GM12891 (cell line): ENCODE measurements at regions not wholly inside any gene's neighbourhood (a gene's known extent, or its start where the extent isn't known, plus 50 kb on each side); places are given as distances from the start of the nearest gene placed in this dataset.

Experiments
- DNase-seq: peaks from one replicate; pipeline ENCODE4 v3.0.0; 2011; ENCODE audit warnings: low spot score; ENCODE audit not compliant: insufficient read length
- FAIRE-seq: peaks from 2 replicates; lab custom pipeline; 2011; peaks lifted over from hg19 to GRCh38; lab: Jason Lieb, UNC
- PAX5 ChIP-seq: IDR thresholded peaks from 2 replicates; pipeline ENCODE4 v1.6.1; 2011; ENCODE audit warnings: low read length, moderate library complexity, mild to moderate bottlenecking; ENCODE audit not compliant: insufficient read depth, severe bottlenecking
- POLR2A ChIP-seq: IDR thresholded peaks from 2 replicates; pipeline ENCODE4 v1.6.1; 2011; ENCODE audit warnings: low read depth, low read length, control low read depth
- POLR2AphosphoS5 ChIP-seq: IDR thresholded peaks from 2 replicates; pipeline ENCODE4 v1.6.1; 2011; ENCODE audit warnings: low read depth, low read length, control low read depth
- POU2F2 ChIP-seq: IDR thresholded peaks from 2 replicates; pipeline ENCODE4 v1.6.1; 2011; ENCODE audit warnings: low read depth, mild to moderate bottlenecking, control low read depth, low read length, moderate library complexity
- SPI1 ChIP-seq: IDR thresholded peaks from 2 replicates; pipeline ENCODE4 v1.6.1; 2011; ENCODE audit warnings: low read depth, low read length, control low read depth
- TAF1 ChIP-seq: IDR thresholded peaks from 2 replicates; pipeline ENCODE4 v1.6.1; 2011; ENCODE audit warnings: low read depth, low read length, control low read depth

DNA sequence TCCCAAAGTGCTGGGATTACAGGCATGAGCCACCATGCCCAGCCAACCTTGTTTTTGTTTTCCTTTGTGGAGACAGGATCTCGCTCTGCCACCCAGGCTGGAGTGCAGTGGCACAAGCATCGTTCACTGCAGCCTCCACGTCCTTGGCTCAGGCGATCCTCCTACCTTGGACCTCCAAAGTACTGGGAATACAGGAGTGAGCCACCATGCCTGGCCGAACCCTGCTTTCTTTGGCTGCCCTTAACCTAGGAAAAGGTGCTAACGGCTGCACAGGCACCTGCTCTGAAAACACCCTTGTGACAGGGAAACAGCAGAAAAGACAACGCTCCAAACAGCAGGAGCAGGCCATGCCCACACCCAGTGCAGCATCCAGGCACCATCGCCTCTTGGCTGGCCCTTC lies 71.9 kb downstream of the OAT start:
- TF ChIP-seq SPI1 (no peak), POU2F2 (no peak), POLR2A (no peak), POLR2AphosphoS5 (no peak), PAX5 (no peak), TAF1 (no peak)
- no peak for DNase-seq
- FAIRE-seq: no peak

DNA sequence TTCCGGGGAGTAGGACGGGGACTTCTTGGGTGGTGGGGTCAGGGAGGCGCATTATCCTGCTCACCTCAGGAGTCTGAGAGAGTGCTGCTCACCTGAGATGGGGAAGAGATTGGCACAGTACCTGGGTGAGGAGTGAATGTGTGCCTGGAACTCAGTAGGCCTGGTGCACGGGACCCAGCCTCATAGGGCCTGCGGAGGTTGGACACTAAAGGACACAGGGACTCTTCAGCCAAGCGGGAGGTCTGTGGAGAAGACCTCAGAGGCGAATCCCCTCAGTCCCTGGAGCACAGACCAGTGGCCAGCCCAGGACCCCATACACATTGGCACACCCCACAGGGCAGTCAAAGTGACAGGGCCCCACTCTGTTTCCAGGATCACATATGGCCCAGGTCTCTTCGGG lies 73.2 kb downstream of the OAT start:
- DNase-seq (no peak), FAIRE-seq (no peak)
- TF ChIP-seq POLR2A (no peak), TAF1 (no peak), POU2F2 (no peak), SPI1 (no peak), PAX5 (no peak), POLR2AphosphoS5 (no peak)

DNA sequence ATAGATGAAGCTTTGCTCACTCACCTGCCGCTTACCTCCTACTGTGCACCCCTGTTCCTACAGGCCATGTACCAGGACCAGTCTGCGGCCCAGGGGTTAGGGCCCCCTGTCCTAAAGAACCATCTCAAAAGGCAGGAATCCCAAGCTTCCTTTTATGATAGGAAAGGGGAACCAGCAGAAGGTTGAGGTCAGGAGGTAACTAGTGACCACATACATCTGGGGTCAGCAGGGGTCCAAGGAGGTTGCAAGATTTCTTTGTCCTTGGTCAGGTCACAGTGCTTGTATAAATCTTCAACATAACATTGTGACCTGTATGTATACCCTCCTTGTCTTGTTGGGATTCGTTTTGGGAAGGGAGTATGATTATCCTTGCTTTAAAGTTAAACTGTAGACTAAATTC lies 73.8 kb downstream of the OAT start:
- TF ChIP-seq POLR2A (no peak), PAX5 (no peak), POU2F2 (no peak), POLR2AphosphoS5 (no peak), SPI1 (no peak), TAF1 (no peak)
- FAIRE-seq: no peak
- no peak for DNase-seq

DNA sequence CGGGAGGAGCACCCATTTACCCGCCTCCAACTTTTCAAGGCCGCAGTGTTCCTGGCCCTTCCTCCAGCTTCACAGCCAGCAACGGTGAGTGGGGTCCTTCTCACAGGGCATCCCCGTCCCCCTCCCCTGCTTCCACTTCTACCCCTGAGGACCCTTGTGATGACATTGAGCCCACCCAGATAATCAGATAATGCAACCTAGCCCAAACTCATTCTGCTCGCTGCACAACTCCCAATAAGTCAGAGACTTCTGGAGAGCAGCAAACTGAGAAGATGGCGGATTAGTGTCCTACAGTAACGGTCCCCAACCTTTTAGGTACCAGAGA lies 74.5 kb downstream of the OAT start:
- FAIRE-seq (no peak), DNase-seq (no peak)
- TF ChIP-seq PAX5 (no peak), TAF1 (no peak), SPI1 (no peak), POU2F2 (no peak), POLR2AphosphoS5 (no peak), POLR2A (no peak)

DNA sequence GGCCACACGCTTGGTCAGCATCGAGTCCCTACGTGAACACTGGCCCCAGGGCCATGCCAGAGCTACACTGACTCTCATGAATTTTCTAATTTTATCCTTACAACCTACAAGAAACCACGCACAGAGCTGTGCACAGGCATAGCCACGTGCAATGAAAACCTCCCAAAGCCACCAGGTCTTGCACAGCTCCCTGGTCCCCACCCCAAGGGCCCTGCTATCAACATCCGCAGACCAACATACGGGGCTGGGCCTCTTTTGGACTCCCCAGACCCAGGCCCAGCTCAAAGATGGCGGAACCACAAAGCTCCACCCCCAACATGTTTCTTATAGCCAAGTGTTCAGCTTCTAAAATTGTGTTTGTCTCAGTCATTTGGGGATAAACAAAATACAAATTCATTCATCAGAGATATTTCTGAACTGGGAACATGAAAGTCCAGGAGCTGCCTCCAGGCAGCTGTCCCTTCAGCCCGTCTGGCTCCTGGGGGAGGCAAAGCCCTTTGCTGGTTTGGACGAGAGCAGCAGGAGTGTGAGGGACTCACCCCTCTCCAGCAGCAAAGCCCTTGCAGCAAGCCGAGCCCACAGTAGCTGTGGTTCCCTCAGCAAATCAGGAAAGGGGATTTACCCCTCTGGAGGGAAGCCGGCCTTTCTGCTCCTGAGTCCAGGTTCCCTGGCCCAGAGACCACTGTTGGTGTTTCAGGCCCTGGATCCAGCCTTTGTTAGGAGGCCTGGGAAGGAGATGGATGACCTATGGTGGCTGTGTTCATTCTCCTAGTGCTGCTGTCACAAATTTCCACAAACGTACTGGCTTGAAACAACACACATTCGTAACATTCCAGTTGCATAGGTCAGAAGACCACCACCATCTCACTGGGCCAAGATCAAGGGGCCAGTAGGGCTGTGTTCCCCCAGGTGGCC lies 75.1 kb downstream of the OAT start:
- FAIRE-seq (no peak), DNase-seq (no peak)
- TF ChIP-seq TAF1: no peak
- no peak for TF ChIP-seq POLR2A

DNA sequence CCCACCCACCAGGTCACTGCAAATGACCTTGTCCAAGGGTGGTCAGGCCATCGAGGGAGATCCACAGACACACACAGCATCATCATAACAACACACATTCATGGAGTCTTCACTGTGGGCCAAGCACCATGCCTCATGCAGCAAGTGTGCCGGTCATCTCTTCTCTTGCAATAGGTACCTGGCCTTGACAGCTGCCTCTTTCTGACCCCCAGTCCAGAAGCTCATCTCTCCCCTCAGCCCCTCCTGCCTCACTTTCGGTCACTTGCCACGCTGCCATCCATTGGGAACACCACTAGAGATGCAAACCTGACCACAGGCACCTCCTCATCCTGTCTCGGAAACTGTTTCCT lies 75.9 kb downstream of the OAT start:
- DNase-seq (no peak), FAIRE-seq (no peak)
- no peak for TF ChIP-seq POLR2AphosphoS5
- TF ChIP-seq TAF1: no peak
- no peak for TF ChIP-seq POU2F2
- TF ChIP-seq SPI1: no peak
- no peak for TF ChIP-seq POLR2A
- TF ChIP-seq PAX5: no peak

DNA sequence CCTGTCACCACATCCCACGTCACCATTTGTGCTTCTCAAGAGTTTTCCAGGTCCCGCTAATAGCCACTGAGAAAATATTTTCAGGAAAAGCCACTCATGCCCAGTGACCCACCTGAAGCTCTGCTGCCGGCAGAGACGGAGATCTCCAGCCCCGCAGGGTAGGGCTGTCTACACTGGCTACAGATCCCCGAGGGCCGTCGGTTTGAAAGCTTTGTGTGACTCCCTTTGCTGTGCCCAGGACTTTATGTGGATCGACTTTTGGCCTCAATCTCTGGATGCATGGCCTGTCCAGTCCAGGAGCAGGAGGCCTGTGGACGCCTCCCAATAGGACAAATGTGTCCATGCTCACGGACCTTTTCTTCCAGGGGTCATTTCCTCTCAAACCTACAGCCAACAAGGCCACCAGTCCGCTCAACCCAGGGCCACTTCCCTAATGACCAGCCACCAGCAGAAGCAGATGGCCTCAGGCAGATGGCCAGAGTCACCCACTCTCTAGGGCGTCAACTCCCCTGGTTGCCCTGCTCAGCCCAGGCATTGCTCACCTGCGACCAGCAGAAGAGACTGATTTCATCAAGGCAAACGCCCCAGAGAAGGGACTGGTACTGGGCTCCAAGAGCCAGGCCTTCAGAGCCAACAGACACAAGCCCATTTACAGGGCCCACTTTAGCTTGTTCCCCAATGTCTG lies 76.4 kb downstream of the OAT start:
- TF ChIP-seq POLR2AphosphoS5 (no peak), SPI1 (no peak), POU2F2 (no peak)
- DNase-seq: no peak
- no peak for FAIRE-seq

DNA sequence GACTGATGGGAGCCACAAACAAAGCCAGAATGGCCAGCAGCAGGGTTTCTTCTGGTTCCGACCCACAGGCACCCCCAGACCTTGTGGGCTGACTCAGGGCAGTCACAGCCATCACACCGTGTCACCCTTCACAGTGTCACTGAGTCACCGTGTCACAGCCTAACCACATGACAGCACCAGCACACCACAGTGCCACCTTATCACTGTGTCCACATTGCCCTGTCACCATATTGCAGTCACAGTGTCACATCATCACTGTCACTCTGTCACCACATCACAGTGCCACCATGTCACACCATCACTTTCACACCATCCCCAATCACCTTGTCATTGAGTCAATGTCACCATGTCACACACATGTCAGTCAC lies 77.0 kb downstream of the OAT start:
- DNase-seq: no peak
- FAIRE-seq: peak; percentile 55
- TF ChIP-seq POLR2AphosphoS5 (no peak), SPI1 (no peak), PAX5 (no peak), TAF1 (no peak), POU2F2 (no peak), POLR2A (no peak)

DNA sequence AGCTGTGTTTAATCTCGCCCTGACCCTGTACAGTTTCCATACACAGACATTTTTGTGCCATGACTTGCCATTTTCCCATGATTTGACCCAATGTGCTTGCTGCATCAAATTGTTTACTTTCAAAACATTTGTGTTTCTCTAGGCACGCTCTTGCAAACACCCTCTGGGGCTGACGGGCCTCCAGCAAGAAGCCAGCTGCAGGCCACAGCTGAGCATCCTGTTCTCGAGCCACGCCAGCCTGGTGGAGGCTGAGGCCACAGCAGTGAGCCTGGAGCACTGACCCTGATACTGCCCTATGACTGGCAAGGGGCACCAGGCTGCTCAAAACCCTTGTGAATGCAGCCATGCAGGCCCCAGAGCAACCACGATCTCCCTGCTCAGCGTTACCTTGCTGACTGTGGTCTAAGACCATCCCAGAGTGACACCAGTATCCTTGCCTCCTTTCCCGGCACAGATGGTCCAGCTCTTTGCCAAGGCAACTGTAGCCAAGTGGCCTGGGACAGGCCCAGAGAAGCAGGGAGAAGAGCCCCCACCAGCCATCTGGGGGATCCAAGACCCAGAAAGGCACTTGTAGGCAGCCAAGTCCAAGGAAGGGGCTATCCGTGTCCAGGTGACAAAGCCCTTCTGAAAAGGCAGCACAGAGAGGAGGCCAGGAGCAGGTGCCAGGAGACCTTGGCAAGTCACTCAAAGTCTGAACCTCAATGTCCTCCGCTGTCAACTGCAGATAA lies 78.5 kb downstream of the OAT start:
- DNase-seq: no peak
- TF ChIP-seq POLR2AphosphoS5 (no peak), POLR2A (no peak), TAF1 (no peak), SPI1 (no peak), PAX5 (no peak), POU2F2 (no peak)

More for the DNA sequence above, 78.5 kb downstream of the OAT start:
- FAIRE-seq: no peak
